ENCODE measurements at regions not wholly inside any gene's neighbourhood (a gene's known extent, or its start where the extent isn't known, plus 50 kb on each side); places are given as distances from the start of the nearest gene placed in this dataset.
A peak's percentile ranks its signal among the peaks of the same experiment; 100 is the strongest.
"Not testable (repeated sequence)": the region's sequence is repeated elsewhere in the genome, so short reads cannot be mapped to it uniquely, and the experiment has no call there.

DNA sequence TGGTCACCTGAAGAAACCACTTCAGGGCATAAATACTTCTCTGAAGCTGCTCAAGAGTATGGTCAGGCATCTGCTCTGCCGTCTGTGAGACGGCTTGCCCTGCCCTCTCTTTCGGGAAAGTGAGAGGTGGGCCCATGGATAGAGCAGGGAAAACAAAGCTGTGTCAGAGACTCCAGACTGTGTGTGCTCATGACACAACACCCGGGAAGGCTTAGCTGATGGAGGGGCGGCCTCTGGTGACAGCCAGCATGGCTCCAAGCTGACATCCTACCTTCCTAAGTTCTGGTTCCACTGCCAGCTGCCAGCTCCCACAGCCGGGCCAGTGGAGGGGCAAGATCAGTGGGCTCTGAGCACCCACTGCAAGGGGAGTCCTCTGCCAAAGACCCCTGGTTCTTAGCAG, 215.3 kb downstream of the ANKRD30B start:
- no peak for DNase-seq (ENCODE audit: low read depth)

GRCh38 chr18:14964002-14964401, 216.0 kb downstream of the ANKRD30B start:
- no peak for DNase-seq (ENCODE audit: low read depth)

- no peak for DNase-seq (ENCODE audit: low read depth)
These were observed 216.4 kb downstream of the ANKRD30B start for GRCh38 chr18:14964406-14964805.

GRCh38 chr18:14964976-14965375, 217.0 kb downstream of the ANKRD30B start:
- not testable (repeated sequence) for DNase-seq (ENCODE audit: low read depth)

DNA sequence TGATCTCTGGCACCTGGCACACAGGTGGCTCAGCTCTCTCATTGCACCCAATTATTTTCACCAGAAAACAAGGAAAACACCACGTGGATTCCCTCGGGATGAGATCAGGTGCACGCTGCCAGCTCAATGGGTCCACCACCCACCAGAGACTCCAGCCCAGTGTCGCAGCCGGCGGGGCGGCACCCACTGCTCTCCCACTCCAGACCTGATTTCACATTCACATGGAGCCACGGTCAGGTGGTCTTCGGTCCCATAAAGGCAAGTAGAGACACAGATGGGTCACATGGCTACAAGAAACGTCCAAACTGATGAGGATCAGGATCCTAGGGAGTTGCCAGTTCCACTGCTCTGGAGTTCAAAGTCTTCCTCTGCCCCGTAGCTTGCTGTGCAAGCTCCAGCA, 217.6 kb downstream of the ANKRD30B start:
- DNase-seq (ENCODE audit: low read depth): no peak

GRCh38 chr18:14967246-14967645, 219.3 kb downstream of the ANKRD30B start:
- not testable (repeated sequence) for DNase-seq (ENCODE audit: low read depth)

DNA sequence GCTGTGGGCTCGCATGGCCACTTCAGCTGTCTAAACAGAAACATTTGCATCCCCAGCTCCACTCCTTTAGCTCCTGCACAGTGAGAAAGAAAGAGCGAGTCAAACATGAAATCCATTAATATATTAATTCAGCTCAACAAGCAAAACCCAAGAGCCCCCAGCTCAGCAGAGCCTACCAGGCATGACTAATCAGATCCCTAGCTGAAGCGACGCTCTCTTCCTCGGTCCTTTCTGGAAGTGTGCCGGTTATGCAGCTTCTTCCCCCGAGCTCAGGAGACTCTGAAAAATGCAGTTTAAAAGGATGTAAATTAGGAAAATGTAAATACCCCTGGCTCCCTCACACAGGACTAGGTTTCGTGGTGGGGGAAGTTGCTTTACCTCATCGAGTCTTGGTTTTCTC, 221.5 kb downstream of the ANKRD30B start:
- DNase-seq (ENCODE audit: low read depth): no peak

DNA sequence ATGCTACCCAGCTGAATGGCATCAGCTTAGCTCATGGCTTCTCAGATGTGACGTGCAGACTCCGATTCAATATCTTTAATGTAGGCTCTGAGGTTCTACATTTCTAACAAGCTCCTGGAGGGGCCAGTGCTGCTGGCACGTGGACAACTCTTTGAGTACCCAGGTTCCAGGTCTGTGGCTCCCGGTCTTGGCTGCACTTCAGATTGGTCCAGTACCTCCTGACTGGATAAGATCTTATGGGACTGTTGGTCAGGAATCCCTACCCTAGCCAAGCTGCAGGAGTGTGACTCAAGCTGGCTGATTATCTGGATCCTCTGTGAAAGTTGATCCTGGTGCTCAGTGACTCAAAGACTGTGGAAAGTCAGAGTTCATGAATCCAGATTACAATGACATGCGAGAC, 222.1 kb downstream of the ANKRD30B start:
- DNase-seq (ENCODE audit: low read depth): peak; percentile 55

DNA sequence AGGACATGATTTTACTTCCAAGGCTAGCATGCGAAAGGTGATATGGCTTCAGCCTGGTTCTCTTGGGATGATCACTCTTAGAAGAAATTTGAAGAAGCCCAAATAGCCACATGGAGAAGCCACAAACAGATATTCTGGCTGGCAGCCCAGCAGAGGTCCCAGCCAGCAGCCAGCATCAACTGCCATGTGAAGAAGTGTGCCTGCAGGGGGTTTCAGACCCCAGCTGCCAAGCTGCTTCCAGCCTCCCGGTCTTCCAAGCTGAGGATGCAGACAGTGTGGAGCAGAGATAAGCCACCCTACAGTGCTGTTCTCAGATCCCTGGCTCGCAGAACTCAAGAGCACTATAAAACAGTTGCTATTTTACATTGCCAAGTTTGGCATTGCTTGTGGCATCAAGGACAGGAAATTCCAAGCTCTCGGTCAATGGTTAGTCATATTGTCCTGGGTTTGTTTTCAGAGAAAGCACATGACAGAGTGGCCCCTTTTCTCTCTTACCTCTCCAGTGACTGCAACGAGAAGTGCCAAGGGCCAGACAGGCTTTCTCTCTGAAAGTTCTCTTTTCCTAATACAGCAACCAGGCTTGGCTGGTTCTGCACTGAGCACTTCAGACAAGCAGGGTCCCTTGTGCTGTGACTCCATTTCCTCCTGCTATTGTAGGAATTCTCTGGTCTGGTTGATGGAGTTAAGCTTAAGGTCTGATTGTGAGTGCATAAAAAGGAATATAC, 223.7 kb downstream of the ANKRD30B start:
- peak; percentile 83 for DNase-seq (ENCODE audit: low read depth)

GRCh38 chr18:14973421-14973820, 225.4 kb downstream of the ANKRD30B start:
- DNase-seq (ENCODE audit: low read depth): not testable (repeated sequence)

DNA sequence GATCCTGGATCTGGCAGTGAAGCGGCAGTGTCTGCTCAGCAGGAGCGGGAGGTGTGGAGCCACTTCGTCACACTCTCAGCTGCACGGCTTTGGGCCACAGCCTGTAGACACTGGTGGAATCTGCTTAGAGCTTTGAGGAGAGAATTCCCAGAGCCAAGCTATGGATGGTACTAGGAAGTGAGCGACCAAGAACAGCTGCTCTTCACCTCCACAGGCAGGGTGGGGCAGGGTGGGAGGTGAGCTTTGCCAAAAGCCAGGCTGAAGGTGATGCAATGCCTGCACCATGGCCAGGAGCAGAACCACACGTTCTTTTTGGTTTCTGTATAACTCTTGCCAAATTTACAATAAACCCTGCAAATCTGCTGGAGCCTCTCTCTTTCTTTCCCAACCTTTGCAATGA, 226.1 kb downstream of the ANKRD30B start:
- no peak for DNase-seq (ENCODE audit: low read depth)

GRCh38 chr18:14974576-14974975, 226.6 kb downstream of the ANKRD30B start:
- DNase-seq (ENCODE audit: low read depth): no peak

DNA sequence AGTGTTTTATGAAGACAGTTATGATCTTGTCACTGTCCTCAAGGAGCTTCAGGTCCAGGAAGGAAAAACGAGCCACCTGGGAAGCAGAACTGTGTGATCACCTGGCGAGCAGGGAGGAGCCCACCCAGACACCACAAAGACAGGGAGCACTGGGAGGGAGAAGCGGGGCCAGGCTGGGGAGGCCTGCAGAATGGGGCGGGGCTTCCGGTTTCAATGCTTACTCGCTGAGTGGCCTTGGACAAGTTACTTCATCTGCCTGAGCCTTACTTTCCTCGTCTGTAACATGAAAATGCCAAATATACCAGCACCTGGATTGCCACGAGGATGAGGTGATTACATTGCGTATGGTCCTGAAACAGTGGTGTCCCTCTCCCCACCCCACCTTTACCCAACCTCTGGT, 227.5 kb downstream of the ANKRD30B start:
- no peak for DNase-seq (ENCODE audit: low read depth)

- DNase-seq (ENCODE audit: low read depth): peak; percentile 45
These were observed 228.9 kb downstream of the ANKRD30B start for GRCh38 chr18:14976736-14977430.

DNA sequence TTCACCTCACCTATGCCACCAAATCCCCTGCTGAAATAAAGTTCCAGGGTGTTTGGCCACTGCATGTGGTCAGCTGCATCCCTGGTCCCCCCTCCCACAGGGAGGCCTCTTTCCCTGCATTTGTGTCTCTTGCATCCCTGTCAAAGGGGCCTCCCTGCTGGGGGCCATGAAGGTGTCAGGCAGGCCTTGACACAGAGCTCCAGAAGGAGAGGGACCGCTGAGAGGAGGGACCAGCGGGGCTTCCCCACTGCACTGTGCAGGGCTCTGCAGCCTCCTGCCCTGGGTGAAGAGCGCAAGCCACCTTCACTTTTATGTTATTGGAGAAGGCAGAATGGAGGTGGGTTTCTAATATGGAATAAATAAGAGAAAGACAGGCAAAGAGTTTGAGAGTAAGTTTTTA, 230.2 kb downstream of the ANKRD30B start:
- DNase-seq (ENCODE audit: low read depth): no peak

GRCh38 chr18:14978962-14979535, 231.1 kb downstream of the ANKRD30B start:
- DNase-seq (ENCODE audit: low read depth): no peak

DNA sequence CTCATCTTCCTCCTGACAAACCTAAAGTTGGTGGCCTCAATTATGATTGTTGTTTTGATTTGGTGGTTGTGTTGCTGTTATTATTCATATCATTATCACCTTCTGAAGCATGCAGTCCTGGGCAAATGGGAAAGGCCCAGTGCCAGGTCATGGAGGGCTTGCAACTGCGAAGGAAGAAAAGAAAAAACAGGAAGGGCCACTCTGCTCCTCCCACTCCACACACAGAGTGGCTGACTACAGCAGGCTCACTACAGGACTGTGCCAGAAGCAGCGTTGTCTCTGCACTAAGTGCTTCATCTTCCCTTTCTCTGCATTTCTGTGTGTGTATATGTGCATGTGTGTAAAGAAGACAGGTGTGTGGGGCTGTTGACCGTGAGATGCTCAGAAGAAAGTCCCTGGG, 231.9 kb downstream of the ANKRD30B start:
- no peak for DNase-seq (ENCODE audit: low read depth)

DNA sequence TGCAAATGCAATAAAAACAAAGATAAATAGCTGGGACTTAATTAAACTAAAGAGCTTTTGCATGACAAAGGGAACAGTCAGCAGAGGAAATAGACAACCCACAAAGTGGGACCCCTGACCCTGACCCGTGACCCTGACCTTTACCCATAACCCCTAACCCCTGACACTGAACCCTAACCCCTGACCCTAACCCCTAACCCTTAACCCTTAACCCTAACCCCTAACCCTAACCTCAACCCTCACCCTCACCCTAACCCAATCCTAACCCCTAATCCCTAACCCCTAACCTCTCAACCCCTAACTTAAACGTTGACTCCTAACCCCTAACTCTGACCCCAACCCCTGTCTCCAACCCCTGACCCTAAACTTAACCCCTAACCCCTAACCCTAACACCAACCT, 236.6 kb downstream of the ANKRD30B start:
- DNase-seq (ENCODE audit: low read depth): not testable (repeated sequence)

GRCh38 chr18:14985291-14986013, 237.5 kb downstream of the ANKRD30B start:
- DNase-seq (ENCODE audit: low read depth): not testable (repeated sequence)

- not testable (repeated sequence) for DNase-seq (ENCODE audit: low read depth)
These were observed 239.4 kb downstream of the ANKRD30B start for GRCh38 chr18:14987377-14987776.

- not testable (repeated sequence) for DNase-seq (ENCODE audit: low read depth)
These were observed 240.2 kb downstream of the ANKRD30B start for GRCh38 chr18:14987960-14988710.

GRCh38 chr18:14989569-14989968, 241.6 kb downstream of the ANKRD30B start:
- not testable (repeated sequence) for DNase-seq (ENCODE audit: low read depth)
